GM19351 (cell line): ENCODE measurements at regions not wholly inside any gene's neighbourhood (a gene's known extent, or its start where the extent isn't known, plus 50 kb on each side); places are given as distances from the start of the nearest gene placed in this dataset.
"Not testable (repeated sequence)": the region's sequence is repeated elsewhere in the genome, so short reads cannot be mapped to it uniquely, and the experiment has no call there.

ENCODE experiments used
- ATAC-seq: cut with Tn5 transposase; IDR thresholded peaks from one replicate; pipeline ENCODE4 v1.9.1; 2021; ENCODE audit warnings: mild to moderate bottlenecking, moderate library complexity; ENCODE audit not compliant: unreplicated experiment

DNA sequence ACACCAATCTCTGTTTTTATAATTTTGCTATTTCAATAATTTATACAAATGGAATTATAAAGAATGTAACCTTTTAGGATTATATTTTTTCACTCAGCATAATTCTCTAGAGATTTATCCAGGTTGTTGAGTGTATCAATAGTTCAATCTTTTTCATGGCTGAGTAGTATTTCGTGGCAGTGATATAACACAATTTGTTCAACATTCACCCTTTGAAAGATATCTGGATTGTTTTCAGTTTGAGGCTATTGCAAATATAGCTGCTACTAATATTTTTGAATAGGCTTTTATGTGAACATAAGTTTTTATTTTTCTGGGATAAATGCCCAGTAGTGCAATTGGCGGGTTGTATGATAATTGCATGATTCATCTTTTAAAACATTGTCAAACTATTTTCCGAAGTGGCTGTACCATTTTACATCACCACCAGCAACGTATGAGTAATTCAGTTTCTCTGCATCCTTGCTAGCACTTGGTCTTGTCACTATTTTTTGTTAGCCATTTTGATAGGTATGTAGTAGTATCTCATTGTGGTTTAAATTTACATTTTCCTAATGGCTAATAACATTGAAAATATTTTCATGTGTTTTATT lies 55.6 kb upstream of the ABCD3 start:
- ATAC-seq: no peak

DNA sequence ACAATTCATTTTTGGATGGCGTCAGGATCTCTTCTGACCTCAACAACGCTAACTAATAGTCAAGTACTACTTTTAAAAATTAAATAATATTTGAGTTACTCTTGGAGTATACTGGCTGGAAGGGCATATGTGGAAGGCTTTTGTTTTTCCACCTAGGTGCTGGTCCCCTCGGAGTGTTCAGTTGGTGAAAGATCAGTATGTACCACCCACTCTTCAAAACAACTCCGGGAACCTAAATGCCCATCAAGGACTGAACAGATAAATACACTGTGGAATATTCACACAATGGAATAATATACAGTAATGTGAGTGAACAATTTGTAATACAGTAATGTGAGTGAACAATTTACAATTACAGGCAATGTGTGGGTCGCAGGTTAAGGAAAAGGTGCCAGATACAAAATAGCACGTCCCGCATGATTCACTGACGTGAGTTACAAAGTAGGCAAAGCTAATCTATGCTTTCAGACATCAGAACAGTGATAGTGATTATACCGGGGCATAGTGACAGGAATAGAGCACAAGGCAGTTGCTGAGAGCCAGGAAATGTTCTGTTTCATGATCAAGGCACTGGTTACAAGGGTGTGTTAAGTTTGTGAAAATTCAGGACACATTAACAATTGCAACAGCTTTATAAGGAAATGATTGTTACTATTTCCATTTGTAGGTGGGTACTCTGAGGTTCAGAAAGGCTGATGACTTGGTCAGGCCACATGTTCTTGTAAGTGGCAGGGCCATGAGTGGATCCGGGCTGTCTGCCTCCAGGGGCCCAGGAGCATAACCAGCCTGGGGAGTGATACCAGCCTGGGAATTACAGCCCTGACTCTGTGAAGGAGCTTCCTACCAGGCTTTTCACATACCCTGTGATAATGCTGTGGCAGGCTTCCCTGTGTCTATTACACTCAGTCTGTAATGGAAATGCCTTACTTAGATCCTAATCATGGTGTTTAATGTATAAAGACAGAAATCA lies 59.3 kb upstream of the ABCD3 start:
- no peak for ATAC-seq

DNA sequence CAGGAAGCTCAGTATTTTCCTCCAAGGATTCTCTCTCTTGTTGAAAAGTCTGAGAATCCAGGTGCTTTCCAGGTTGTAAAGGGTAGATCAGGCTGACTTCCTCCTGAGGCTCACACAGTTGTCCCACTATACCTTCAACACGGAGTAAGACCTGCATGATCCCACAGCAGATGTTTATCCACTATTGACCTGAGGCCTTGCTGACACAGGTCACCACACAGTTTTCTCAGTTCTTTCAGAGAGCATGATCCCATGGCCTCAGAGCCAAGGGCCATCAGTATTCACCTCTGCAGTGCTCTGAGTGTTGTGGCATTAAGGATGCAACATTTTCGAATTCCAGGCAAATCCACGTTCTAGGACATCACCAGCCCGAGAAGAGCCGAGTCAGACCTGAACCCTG lies 60.5 kb upstream of the ABCD3 start:
- ATAC-seq: no peak

DNA sequence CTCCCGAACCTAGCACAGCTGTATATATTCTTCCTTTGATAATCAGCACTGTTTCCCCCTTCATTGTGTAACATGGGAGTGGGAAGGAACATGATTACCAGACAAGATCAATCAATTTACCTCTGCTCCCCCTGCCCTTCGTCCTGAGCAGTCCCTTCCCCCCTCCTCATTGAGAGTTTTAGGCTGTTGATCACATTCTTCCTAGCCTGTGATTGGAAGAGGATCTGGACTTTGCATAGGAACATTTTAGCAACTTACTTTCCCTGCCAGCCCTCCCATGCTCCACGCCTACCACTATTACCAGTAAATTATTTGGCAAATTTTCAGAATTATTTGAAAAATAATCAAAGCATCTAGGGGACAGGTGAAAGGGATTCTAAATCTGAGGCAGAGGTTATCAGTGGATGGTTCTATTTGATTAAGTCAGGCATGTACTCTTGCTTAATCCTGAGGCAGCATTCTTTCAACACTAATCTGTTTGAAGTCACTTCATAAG lies 62.7 kb upstream of the ABCD3 start:
- ATAC-seq: no peak

DNA sequence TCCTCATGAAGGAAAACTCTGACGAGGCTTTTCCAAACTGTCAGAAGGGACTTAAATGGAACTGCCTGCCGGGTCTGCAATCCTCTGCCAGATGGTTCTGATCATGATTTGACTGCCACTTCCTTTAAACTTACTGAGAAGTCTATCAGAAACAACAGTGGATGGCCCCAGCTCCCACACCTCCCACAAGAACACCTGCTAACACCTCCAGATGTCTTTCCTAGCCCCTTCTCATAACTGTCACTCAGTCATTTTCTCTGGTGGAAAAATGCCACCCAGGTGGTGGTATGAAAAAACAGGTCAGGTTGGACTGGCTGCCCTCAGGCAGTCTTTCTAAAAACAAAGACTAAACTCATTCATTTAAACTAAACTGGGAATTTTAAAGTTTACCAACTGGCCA lies 66.7 kb upstream of the ABCD3 start:
- ATAC-seq: no peak

DNA sequence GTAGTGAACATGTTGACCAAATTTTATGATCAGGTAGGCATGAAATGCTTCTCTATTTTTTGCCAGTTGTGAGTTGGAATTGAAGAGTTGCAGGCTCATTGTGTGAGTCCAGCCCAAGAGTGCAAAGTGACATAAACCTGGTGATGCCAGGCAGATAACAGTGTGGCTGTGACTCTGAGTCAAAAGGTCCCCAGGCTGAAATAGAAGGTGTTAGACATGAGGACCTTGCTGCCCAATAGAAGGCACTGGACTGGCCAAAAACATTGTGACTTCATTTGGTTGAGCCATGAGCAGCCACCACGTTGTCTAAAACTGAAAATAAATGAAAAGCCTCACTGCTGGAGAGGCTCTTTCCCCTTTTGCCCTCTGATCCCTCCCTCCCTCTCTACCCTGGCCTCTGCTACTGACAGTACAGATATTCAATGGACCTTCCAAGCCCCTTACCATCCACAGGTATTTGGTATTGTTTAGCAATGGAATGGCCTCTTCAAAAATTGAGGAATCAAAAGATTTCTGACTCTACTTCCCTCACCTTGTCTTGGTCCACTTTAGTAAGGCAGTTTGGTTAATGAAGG lies 67.8 kb upstream of the ABCD3 start:
- ATAC-seq: no peak

DNA sequence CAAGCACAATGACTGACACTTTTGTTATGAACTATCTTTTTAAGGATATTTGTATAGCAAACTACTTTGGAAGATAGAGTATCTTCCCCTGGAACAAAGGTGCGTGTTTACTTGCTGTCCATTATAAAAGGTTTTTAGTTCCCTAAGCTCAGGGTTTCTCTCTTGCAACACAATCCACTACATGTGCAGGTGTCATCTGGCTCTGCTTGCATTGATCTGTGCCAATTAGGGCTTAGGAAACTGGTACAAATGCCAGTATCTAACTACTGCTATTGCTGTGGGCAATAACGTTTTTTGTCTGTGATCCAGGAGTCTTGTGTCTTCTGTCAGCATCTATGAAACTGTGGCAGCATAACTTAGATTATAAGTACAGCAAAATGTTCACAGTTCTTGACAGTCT lies 68.3 kb upstream of the ABCD3 start:
- ATAC-seq: no peak

DNA sequence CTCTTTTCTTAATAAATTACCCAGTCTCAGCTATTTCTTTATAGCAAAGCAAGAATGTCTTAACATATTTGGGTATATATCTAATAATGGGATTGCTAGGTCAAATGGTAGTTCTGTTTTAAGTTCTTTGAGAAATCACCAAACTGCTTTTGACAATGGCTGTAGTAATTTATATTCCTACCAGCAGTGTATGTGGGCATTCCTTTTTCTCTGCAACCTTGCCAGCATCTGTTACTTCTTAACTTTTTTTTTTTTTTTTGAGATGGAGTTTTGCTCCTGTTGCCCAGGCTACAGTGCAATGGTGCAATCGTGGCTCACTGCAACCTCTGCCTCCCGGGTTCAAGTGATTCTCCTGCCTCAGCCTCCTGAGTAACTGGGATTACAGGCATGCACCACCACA lies 69.8 kb upstream of the ABCD3 start:
- ATAC-seq: not testable (repeated sequence)

DNA sequence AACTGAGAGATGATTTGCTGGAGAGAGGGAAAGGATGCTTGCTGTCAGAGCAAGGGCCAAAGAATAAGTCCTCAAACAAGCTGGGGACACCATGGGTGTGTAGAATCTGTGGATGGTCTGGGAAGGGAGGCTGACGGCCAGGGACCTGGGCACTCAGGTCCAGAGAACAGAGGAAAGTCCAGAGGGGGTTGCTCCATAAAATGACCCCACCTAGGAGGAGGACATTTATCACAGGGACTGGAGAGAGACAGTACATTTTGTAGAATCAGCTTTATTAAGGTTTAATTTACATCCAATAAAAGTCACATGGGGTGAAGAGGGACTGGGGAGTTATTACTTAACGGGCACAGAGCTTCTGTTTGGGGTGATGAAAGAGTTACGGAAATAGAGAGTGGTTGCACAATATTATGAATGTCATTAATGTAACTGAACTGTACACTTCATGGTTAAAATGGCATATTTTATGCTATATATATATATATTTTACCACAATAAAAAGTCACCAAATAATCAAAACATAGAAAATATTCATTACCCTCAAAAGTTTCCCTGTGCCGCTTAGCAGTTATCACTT lies 73.0 kb upstream of the ABCD3 start:
- no peak for ATAC-seq

DNA sequence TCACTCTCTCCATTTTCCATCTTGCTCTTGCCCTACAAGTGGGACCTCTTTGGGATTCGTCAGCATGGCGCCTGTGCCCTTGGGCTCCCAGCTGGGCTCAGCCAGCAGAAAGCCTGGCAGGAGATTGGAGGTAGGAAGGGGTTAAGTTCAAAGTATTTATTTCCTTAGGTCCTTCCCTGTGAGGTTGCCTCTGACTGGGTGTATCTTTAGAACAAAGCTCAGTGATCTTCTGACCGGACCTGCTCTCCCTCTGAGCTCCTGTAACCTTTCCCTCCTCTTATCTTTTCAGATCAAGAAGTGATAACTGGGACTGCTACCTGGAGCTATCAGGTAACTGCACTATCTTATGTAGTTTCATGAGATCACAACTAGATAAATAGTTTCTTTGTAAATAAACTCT lies 75.8 kb upstream of the ABCD3 start:
- no peak for ATAC-seq

DNA sequence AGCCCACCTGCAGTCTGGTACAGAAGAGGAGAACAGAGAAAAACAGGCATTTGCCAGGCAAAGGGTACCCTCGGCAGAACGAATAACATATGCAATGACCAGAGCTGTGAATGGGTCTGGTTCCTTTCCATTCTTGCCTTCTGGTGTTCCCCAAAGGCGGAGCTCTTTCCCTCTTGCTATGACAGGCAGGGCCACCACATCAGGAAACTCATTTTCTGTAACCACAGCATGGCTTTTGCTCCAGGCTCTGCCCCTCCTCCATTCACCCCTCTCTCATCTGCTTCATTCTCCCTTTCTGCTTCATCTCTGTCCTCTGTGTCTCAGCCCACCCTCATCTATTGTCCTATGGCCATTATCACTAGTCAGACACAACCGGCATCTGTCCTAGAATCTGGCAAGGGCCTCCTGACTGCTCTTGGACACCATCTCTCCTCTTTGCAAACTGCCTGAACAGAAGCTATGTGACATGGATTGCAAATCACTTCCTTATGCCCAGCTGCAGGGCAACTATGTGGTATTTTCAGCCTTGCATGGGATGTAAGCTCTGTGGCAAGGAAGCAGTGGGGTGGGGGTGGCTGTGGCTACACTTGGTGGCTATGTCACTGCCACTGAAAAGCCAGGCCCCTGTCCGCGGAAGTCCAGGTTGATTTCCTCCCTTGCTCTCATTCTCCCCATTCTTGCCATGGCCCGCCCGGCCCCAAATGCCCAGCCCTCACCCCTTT lies 78.8 kb upstream of the ABCD3 start:
- no peak for ATAC-seq

DNA sequence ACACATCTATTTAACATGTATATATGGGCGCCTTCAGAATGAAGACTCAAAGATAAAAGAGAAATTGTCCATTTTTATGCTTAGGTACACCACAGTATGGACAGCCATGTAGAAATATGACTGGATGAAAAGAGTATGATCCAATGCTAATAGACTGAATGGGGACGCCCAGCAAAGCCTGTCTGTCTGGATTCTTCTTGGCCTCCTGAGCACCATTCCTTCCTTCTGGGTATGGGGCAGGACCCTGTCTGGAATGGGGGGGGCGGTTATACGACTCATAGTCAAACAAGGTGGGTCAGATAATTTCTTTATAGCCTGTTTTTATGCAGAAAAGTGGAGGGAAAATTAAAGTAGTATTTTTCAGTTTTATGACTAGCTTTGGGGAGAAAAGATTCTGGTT lies 81.2 kb upstream of the ABCD3 start:
- ATAC-seq: no peak

DNA sequence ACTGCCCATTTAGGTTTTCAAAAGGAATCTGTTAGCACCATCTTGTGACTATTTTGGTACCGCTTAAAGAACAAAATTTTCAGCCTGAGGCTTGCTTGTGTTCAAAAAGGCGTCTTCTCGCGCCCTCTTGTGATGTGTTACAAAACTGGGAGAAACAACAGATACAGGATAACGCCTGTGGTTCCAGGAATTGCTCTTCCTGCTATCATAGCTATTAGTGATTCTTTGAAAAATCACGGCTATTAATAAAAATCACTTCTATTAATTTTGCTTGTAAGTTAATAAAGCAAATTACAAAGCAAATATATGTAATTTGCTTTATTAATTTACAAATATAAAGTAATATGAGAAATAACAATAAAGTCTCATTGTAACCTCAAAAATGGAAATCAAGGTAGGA lies 82.2 kb upstream of the ABCD3 start:
- peak; percentile 48 for ATAC-seq

DNA sequence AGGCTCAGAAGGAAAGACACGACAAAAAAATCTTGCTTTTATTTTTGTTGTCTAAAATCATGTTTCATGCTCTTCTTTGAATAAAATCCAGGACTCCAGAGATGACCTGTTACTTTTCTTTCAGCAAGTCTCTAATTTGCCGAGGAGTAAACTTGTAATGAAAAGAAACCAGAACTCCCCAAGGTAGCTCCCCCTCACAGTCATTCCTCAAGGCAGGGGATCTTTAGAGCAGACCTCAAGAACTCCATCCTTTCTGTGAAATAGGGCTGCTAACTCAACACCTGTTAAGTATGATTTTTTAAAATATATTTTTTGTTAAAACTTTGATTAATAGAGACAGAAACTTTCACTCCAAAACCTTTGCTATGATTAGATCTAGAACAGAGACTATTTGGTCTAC lies 82.7 kb upstream of the ABCD3 start:
- ATAC-seq: no peak

DNA sequence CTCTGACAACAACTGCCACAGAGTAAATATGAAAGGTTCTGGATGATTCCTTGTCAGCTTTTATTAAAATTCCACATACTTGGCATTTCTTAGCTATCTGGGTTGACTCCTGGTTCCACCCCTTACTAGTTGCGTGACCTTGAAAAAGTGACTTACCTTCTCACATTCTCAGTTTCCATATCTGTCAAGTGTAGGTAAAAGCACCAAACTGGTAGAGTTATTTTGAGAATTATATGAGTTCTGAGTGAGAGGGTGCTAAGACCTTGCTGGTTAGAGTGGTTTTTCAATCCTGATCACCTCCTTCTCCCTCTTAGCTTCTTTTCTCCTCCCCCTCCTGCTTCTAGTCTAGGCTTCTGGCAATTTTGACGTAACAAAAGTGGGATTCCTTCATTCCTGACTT lies 83.4 kb upstream of the ABCD3 start:
- peak; percentile 44 for ATAC-seq

DNA sequence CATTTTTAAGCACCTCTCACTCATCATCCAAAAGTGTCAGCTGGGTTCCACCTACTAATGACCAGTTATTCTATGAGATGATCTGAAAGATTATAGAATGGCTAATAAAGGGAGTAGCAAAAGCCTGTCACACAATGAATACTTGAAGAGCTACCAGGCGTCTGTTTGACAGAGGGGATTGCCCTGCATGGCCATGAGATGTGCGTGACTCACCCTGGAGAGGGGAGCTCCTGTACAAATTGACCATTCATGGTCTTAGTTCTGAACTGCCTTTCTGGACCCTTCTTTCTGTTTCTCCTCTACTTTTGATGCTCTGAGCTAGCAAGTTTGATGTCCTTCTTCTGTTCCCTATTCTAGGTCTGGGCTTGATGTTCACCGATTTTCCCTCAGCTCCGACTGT lies 85.2 kb upstream of the ABCD3 start:
- no peak for ATAC-seq

DNA sequence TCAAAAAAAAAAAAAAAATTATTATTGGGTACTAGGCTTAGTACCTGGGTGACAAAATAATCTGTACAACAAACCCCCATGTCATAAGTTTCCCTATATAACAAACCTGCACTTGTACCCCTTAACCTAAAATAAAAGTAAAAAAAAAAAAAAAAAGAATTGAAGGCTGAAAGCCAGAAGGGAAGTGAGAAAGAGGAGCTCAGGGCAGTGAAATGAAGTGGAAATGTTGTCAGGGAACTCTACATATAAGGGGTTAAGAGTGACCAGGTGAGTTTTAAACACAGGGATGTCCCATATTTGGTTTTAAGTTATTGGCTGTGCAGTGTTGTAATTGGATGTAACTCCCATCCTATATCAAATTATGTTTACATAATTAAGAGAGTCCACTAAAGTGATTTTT lies 85.7 kb upstream of the ABCD3 start:
- peak; percentile 33 for ATAC-seq

DNA sequence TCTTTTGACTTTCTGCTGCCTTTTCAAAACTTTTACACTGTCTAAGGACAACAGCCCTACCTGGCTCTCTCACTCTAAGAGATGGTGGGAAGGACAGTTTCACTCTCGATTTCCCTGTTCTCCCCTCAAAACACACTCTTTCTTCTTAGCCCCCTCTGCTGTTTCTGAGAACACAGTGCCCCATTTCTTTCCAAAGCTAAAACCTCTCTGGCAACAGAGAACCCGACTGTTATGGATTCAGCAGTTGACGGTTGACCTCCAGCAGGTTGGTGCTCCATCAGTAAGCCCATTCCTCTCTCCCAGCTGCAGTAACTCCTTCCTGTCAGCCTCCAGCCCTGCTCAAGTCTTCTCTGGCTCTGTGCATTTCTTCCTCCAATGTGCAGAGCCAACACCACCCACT lies 88.2 kb upstream of the ABCD3 start:
- ATAC-seq: no peak

DNA sequence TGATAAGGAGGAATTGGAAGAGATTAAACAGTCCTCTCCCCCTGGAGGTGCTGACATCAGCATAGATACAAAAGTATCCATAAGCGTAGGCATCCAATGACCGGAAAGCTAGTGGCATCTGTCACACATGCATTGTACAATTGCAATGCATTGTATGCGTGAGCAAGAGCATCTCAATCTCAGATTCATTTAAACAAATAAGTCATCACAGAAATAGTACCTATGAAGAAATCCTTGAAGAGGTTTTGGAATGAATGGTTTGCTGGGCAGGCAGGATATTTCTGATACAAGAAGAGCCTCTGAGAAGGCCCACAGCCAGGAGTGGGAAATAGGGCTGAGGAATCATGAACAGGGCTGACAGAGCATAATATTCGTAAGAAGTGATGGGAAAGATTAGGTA lies 88.9 kb upstream of the ABCD3 start:
- no peak for ATAC-seq

DNA sequence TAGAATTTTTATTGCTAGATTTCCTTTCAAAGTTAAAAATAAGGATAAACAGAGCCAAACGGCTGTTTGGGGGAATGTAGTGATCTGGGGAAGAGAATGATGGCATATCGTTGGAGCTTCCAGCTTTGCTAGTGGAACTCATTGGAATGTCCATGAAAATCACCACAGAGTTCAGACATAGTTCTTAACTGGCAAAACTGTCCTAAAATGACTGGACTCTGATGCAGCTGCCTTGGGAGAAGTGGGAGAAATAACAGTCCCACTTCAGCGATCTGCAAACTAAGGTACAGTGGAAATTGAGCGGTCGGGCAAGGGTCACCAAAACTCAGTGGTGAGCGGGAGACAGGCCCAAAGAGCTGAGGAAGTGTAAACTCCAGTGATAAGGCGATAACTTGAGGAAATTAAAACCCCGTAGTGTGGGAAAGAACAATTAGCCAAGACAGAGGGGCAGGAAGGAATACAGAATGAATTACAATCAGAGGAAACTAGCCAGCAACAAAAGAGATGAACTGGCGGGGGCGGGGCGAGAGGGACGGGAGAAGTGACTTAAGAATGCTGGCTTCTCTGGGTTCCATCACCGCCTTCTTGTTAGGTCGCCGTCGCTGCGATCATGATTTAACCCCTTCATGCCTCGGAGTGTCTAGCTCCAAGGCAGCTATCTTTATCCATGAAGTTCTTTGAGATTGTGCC lies 89.8 kb upstream of the ARHGAP29 start:
- ATAC-seq: no peak
